IgD-negative memory B cell (primary cell): ENCODE measurements at regions not wholly inside any gene's neighbourhood (a gene's known extent, or its start where the extent isn't known, plus 50 kb on each side); places are given as distances from the start of the nearest gene placed in this dataset.

Source experiments
- H3K27ac Mint-ChIP-seq, 3 donors: one replicate each; pipeline ENCODE4 v1.8.0; 2020 to 2022; ENCODE audit warnings: mild to moderate bottlenecking in 3 of 3, mixed read lengths in 3 of 3, moderate library complexity in 1 of 3
- H3K27me3 Mint-ChIP-seq: one replicate; pipeline ENCODE4 v1.8.0; 2021; ENCODE audit warnings: mixed read lengths
- H3K36me3 Mint-ChIP-seq: one replicate; pipeline ENCODE4 v1.8.0; 2020; ENCODE audit warnings: mild to moderate bottlenecking, mixed read lengths
- H3K4me1 Mint-ChIP-seq, 3 donors: one replicate each; pipeline ENCODE4 v1.8.0; 2020 to 2022; ENCODE audit warnings: mixed read lengths in 3 of 3, mild to moderate bottlenecking in 1 of 3
- H3K4me3 Mint-ChIP-seq, 4 donors: one replicate each; pipeline ENCODE4 v1.8.0; 2020 to 2022; ENCODE audit warnings: mild to moderate bottlenecking in 4 of 4, mixed read lengths in 4 of 4, moderate library complexity in 3 of 4
- H3K9me3 Mint-ChIP-seq, 3 donors: one replicate each; pipeline ENCODE4 v1.8.0; 2020 to 2021; ENCODE audit warnings: mixed read lengths in 3 of 3, mild to moderate bottlenecking in 1 of 3

DNA sequence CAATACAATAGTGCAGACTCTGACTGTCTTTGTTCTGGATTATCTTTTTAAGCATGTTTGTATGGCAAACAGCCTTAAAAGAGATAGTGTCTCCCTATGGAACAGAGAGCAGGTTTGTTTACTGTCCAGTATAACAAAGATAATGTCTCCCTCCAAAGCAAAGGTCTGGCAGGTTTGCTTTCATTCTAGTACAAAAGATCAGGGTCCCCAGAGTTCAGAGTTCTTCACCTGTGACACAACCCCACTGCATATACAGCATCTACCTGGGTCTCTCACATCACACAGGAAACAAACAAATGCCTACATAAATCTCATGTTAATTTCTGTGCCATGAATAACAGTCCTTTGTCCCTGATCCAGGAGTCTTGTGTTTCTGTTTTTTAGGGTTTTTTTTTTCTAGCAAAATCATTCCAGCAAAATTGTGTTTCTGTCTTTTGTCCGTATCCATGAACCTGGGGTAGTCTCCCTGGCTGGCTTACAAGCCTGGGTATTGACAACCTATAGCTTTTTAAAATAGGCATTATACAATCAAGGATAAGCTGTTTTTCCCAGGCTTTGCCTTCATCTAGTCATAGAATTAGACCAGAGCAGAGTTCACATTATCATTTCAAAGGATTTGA lies 89.4 kb upstream of the PTBP2 start:
- Mint-ChIP-seq H3K27ac (no peak overlapping the region), H3K9me3 (no peaks in the 10 kb centered on the region), H3K4me3 (no peak overlapping the region), H3K36me3 (no peaks in the 10 kb centered on the region), H3K4me1 (no peaks in the 10 kb centered on the region), H3K27me3 (peaks cover 1% of the 10 kb centered on the region)

GRCh38 chr1:96633695-96634094 lies 87.9 kb upstream of the PTBP2 start:
- no peaks in the 10 kb centered on the region for H3K36me3 Mint-ChIP-seq
- no peak overlapping the region for H3K4me3 Mint-ChIP-seq
- no peaks in the 10 kb centered on the region for H3K4me1 Mint-ChIP-seq
- H3K27ac Mint-ChIP-seq = no peak overlapping the region
- H3K9me3 Mint-ChIP-seq = no peaks in the 10 kb centered on the region
- H3K27me3 Mint-ChIP-seq = peaks cover 1% of the 10 kb centered on the region

GRCh38 chr1:96634883-96635282 lies 86.7 kb upstream of the PTBP2 start:
- H3K36me3 Mint-ChIP-seq = no peaks in the 10 kb centered on the region
- H3K27me3 Mint-ChIP-seq = peaks cover 4% of the 10 kb centered on the region
- H3K9me3 Mint-ChIP-seq = no peaks in the 10 kb centered on the region

DNA sequence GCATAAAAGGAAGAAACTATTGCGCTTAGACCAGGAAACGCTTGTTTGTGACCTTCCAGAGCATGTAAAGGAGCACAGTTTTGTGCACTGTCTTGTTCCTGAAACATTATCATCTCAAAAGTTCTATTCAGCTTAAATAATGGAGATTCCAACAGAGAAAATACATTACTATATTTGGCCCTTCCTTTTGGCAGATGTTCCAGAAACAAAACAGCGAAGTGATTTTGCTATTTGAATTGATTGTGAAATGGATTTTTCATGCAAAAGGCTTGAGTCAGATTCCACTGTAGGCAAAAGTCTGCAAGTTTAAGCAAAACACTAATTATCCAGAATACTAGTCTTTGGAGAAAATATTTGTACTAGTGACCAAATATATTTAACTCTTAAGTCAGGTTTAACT lies 80.3 kb upstream of the PTBP2 start:
- H3K4me1 Mint-ChIP-seq = no peaks in the 10 kb centered on the region
- H3K27ac Mint-ChIP-seq = no peak overlapping the region
- H3K27me3 Mint-ChIP-seq = peaks cover 2% of the 10 kb centered on the region
- H3K4me3 Mint-ChIP-seq = no peak overlapping the region
- H3K36me3 Mint-ChIP-seq = no peaks in the 10 kb centered on the region
- no peaks in the 10 kb centered on the region for H3K9me3 Mint-ChIP-seq

More at GRCh38 chr1:96634883-96635282, 86.7 kb upstream of the PTBP2 start:
- Mint-ChIP-seq H3K4me1 (no peaks in the 10 kb centered on the region), H3K4me3 (no peak overlapping the region), H3K27ac (no peak overlapping the region)

GRCh38 chr1:96643519-96643918 lies 78.1 kb upstream of the PTBP2 start:
- Mint-ChIP-seq H3K9me3 (no peaks in the 10 kb centered on the region), H3K36me3 (no peaks in the 10 kb centered on the region), H3K27ac (no peak overlapping the region), H3K4me3 (no peak overlapping the region), H3K27me3 (peaks cover 2% of the 10 kb centered on the region), H3K4me1 (no peaks in the 10 kb centered on the region)

GRCh38 chr1:96649301-96649700 lies 72.3 kb upstream of the PTBP2 start:
- Mint-ChIP-seq H3K36me3 (peaks cover 2% of the 10 kb centered on the region), H3K4me1 (no peaks in the 10 kb centered on the region), H3K27ac (no peak overlapping the region), H3K4me3 (no peak overlapping the region), H3K27me3 (peaks cover 6% of the 10 kb centered on the region), H3K9me3 (peaks cover 0 to 5% (median 4%) of the 10 kb centered on the region in 3 donors)

DNA sequence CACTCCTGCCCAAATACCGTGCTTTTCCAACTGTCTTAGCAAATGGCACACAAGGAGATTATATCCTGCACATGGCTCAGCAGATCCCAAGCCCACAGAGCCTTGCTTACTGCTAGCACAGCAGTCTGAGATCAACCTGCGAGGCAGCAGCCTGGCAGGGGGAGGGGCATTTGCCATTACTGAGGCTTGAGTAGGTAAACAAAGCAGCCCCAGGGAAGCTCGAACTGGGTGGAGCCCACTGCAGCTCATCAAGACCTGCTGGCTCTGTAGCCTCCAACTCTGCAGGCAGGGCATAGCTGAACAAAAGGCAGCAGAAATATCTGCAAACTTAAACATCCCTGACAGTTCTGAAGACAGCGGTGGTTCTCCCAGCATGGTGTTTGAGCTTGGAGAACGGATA lies 70.1 kb upstream of the PTBP2 start:
- H3K4me1 Mint-ChIP-seq = no peaks in the 10 kb centered on the region
- H3K9me3 Mint-ChIP-seq = peaks cover 3 to 5% (median 4%) of the 10 kb centered on the region in 3 donors

GRCh38 chr1:96660051-96660450 lies 61.5 kb upstream of the PTBP2 start:
- H3K27ac Mint-ChIP-seq = no peak overlapping the region
- no peaks in the 10 kb centered on the region for H3K4me1 Mint-ChIP-seq
- H3K9me3 Mint-ChIP-seq = peaks cover 9 to 14% (median 12%) of the 10 kb centered on the region in 3 donors
- no peaks in the 10 kb centered on the region for H3K36me3 Mint-ChIP-seq
- H3K4me3 Mint-ChIP-seq = no peak overlapping the region
- H3K27me3 Mint-ChIP-seq = no peaks in the 10 kb centered on the region

More for the DNA sequence above, 70.1 kb upstream of the PTBP2 start:
- Mint-ChIP-seq H3K36me3 (peaks cover 2% of the 10 kb centered on the region), H3K4me3 (no peak overlapping the region), H3K27me3 (peaks cover 6% of the 10 kb centered on the region), H3K27ac (no peak overlapping the region)

DNA sequence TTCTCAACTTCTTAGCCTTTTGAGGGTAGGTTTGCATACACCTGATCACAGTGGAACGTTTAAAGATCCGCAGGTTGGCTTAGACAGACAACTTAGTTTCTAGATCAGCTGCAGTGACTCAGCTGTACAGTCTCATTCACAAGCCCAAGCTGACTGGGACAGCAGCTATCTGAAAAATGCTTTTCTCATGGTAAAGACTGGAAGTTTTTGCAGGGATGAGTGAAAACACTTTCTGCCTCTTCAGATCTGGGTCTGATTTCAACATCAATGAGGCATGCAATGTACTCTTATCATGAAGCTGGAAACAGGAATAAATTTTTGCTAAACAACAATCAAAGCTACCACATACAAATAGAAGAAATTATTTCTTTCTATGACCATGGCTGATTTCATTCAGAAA lies 61.1 kb upstream of the PTBP2 start:
- no peaks in the 10 kb centered on the region for H3K27me3 Mint-ChIP-seq
- peaks cover 9 to 12% (median 12%) of the 10 kb centered on the region in 3 donors for H3K9me3 Mint-ChIP-seq
- no peak overlapping the region for H3K27ac Mint-ChIP-seq
- no peaks in the 10 kb centered on the region for H3K4me1 Mint-ChIP-seq
- no peak overlapping the region for H3K4me3 Mint-ChIP-seq
- H3K36me3 Mint-ChIP-seq = no peaks in the 10 kb centered on the region
